Hippocampal formation (tissue), 2 donors: ENCODE measurements at regions not wholly inside any gene's neighbourhood (a gene's known extent, or its start where the extent isn't known, plus 50 kb on each side); places are given as distances from the start of the nearest gene placed in this dataset.
"Not testable (repeated sequence)": the region's sequence is repeated elsewhere in the genome, so short reads cannot be mapped to it uniquely, and the experiment has no call there.

Source experiments
- DNase-seq, 2 donors: peaks; one replicate each; lab custom pipeline; 2025; lab: John Stamatoyannopoulos, UW

- DNase-seq, result no peak
Observed at GRCh38 chr4:126737899-126738526, 894.7 kb upstream of the INTU start.

- DNase-seq, result no peak
Observed at GRCh38 chr4:126738527-126738923, 894.2 kb upstream of the INTU start.

GRCh38 chr4:126738926-126739325 is 893.8 kb upstream of the INTU start:
- DNase-seq, result no peak

- DNase-seq, result no peak
Observed at GRCh38 chr4:126740687-126741086, 892.1 kb upstream of the INTU start.

- no peak for DNase-seq
Observed at GRCh38 chr4:126742048-126742447, 890.7 kb upstream of the INTU start.

GRCh38 chr4:126742885-126743284 is 889.9 kb upstream of the INTU start:
- DNase-seq, result no peak

GRCh38 chr4:126748736-126749135 is 884.0 kb upstream of the INTU start:
- no peak for DNase-seq

GRCh38 chr4:126750723-126751122 is 882.0 kb upstream of the INTU start:
- DNase-seq, result no peak

- no peak for DNase-seq
Observed at GRCh38 chr4:126752126-126752525, 880.6 kb upstream of the INTU start.

- DNase-seq, result no peak
Observed at GRCh38 chr4:126752702-126753101, 880.1 kb upstream of the INTU start.

GRCh38 chr4:126753592-126753991 is 879.2 kb upstream of the INTU start:
- DNase-seq, result no peak

GRCh38 chr4:126755506-126755905 is 877.3 kb upstream of the INTU start:
- DNase-seq, result no peak

GRCh38 chr4:126756050-126756829 is 876.5 kb upstream of the INTU start:
- DNase-seq, result no peak

- DNase-seq, result no peak
Observed at GRCh38 chr4:126757219-126757618, 875.5 kb upstream of the INTU start.

- DNase-seq, result no peak
Observed at GRCh38 chr4:126758493-126758892, 874.3 kb upstream of the INTU start.

- DNase-seq, result no peak
Observed at GRCh38 chr4:126761947-126762662, 870.7 kb upstream of the INTU start.

- no peak for DNase-seq
Observed at GRCh38 chr4:126762663-126763247, 870.0 kb upstream of the INTU start.

GRCh38 chr4:126766241-126766640 is 866.5 kb upstream of the INTU start:
- no peak for DNase-seq

- no peak for DNase-seq
Observed at GRCh38 chr4:126768338-126768737, 864.4 kb upstream of the INTU start.

GRCh38 chr4:126770811-126771553 is 861.8 kb upstream of the INTU start:
- not testable (repeated sequence) for DNase-seq

- not testable (repeated sequence) for DNase-seq
Observed at GRCh38 chr4:126771618-126772017, 861.1 kb upstream of the INTU start.

GRCh38 chr4:126772662-126773061 is 860.1 kb upstream of the INTU start:
- DNase-seq, result no peak
